IMR-90 (cell line): ENCODE measurements at regions not wholly inside any gene's neighbourhood (a gene's known extent, or its start where the extent isn't known, plus 50 kb on each side); places are given as distances from the start of the nearest gene placed in this dataset.

Experiments used
- ATAC-seq: fragments of 200-7000 bp; cut with Tn5 transposase; 2 replicates; pipeline ENCODE4 v1.9.1; 2020; ENCODE audit warnings: low read depth, mild to moderate bottlenecking, moderate library complexity
- BruUV-seq: library from RNA; stranded (reverse); fragments of 400-500 nt; replicated peaks from 2 replicates; lab custom pipeline; 2021; lab: Mats Ljungman, UMichigan
- CTCF ChIA-PET: fragments of 300-600 bp; formaldehyde crosslinking; extraction: SDS; loops from one replicate; lab custom pipeline; 2021; ENCODE audit warnings: antibody characterized with exemption; lab: Yijun Ruan, JAX
- POLR2A ChIA-PET: fragments of 300-600 bp; sonication (Branson Sonifier 250); formaldehyde crosslinking; loops from one replicate; lab custom pipeline; 2022; ENCODE audit warnings: antibody characterized with exemption; ENCODE audit not compliant: unreplicated experiment; lab: Charles Lee
- DNase-seq: peaks from one replicate; pipeline ENCODE4 v3.0.0; 2013
- H2AFZ ChIP-seq: replicated peaks from 2 replicates; pipeline ENCODE3; 2013; ENCODE audit warnings: low read length, mild to moderate bottlenecking; ENCODE audit not compliant: poor library complexity
- H2AK5ac ChIP-seq: 2 replicates; pipeline ENCODE4 v1.6.1; 2013; ENCODE audit warnings: low read depth, low read length, inconsistent platforms
- H2AK9ac ChIP-seq: replicated peaks from 2 replicates; pipeline ENCODE3; 2013; ENCODE audit warnings: mild to moderate bottlenecking, low read depth, low read length, moderate library complexity; ENCODE audit not compliant: poor library complexity
- H2BK120ac ChIP-seq: 2 replicates; pipeline ENCODE4 v1.6.1; 2013; ENCODE audit warnings: low read depth, low read length, inconsistent platforms
- H2BK15ac ChIP-seq: 3 replicates; pipeline ENCODE4 v1.6.1; 2013; ENCODE audit warnings: low read depth, low read length, inconsistent platforms
- H2BK20ac ChIP-seq: 2 replicates; pipeline ENCODE4 v1.6.1; 2013; ENCODE audit warnings: low read depth, mild to moderate bottlenecking, inconsistent platforms, low read length, moderate library complexity
- H2BK5ac ChIP-seq: 2 replicates; pipeline ENCODE4 v1.6.1; 2013; ENCODE audit warnings: mild to moderate bottlenecking, low read depth, low read length, inconsistent platforms; ENCODE audit not compliant: poor library complexity, severe bottlenecking
- H3K14ac ChIP-seq: replicated peaks from 2 replicates; pipeline ENCODE4 v1.6.1; 2013; ENCODE audit warnings: low read depth, low read length, inconsistent platforms
- H3K18ac ChIP-seq: 2 replicates; pipeline ENCODE4 v1.6.1; 2013; ENCODE audit warnings: low read depth, low read length, control low read depth
- H3K23ac ChIP-seq: 2 replicates; pipeline ENCODE4 v1.6.1; 2013; ENCODE audit warnings: low read depth, low read length, inconsistent platforms
- H3K27ac ChIP-seq: 2 replicates; pipeline ENCODE4 v1.5.1; 2013; ENCODE audit warnings: mild to moderate bottlenecking, control low read depth, low read length; ENCODE audit not compliant: insufficient read depth
- H3K27me3 ChIP-seq: 2 replicates; pipeline ENCODE4 v1.6.1; 2013; ENCODE audit warnings: low read length; ENCODE audit not compliant: control insufficient read depth, insufficient read depth
- H3K36me3 ChIP-seq: 2 replicates; pipeline ENCODE4 v1.6.1; 2013; ENCODE audit warnings: low read length, mixed read lengths; ENCODE audit not compliant: control insufficient read depth, insufficient read depth
- H3K4ac ChIP-seq: 2 replicates; pipeline ENCODE4 v1.6.1; 2013; ENCODE audit warnings: low read depth, low read length, inconsistent platforms
- H3K4me1 ChIP-seq: 2 replicates; pipeline ENCODE4 v1.6.1; 2013; ENCODE audit warnings: low read length, mixed read lengths; ENCODE audit not compliant: control insufficient read depth, insufficient read depth
- H3K4me2 ChIP-seq: 2 replicates; pipeline ENCODE4 v1.6.1; 2013; ENCODE audit warnings: low read depth, mild to moderate bottlenecking, control low read depth, low read length, moderate library complexity
- H3K4me3 ChIP-seq: 2 replicates; pipeline ENCODE4 v1.5.1; 2013; ENCODE audit warnings: low read depth, mild to moderate bottlenecking, control low read depth, low read length, moderate library complexity; ENCODE audit not compliant: insufficient read depth
- H3K56ac ChIP-seq: 2 replicates; pipeline ENCODE4 v1.6.1; 2013; ENCODE audit warnings: low read length, inconsistent platforms; ENCODE audit not compliant: insufficient read depth; ENCODE audit errors: extremely low read depth
- H3K79me1 ChIP-seq, 2 experiments: 2 replicates each; pipeline ENCODE4 v1.6.1; 2013; ENCODE audit warnings: low read length in 2 of 2, inconsistent platforms in 1 of 2, low read depth in 1 of 2
- H3K9ac ChIP-seq: 2 replicates; pipeline ENCODE4 v1.6.1; 2013; ENCODE audit warnings: low read depth, low read length, control low read depth
- H3K9me1 ChIP-seq: 2 replicates; pipeline ENCODE4 v1.6.1; 2013; ENCODE audit warnings: low read length, inconsistent platforms; ENCODE audit not compliant: insufficient read depth
- H3K9me3 ChIP-seq: 2 replicates; pipeline ENCODE4 v1.6.1; 2013; ENCODE audit warnings: low read length; ENCODE audit not compliant: control insufficient read depth, insufficient read depth
- H4K20me1 ChIP-seq: 2 replicates; pipeline ENCODE4 v1.6.1; 2013; ENCODE audit warnings: low read length, inconsistent platforms; ENCODE audit not compliant: insufficient read depth
- H4K5ac ChIP-seq: 2 replicates; pipeline ENCODE4 v1.6.1; 2013; ENCODE audit warnings: mild to moderate bottlenecking, low read depth, low read length, control low read depth
- H4K8ac ChIP-seq, 2 experiments: 2 replicates each; pipeline ENCODE4 v1.6.1; 2013; ENCODE audit warnings: low read depth in 2 of 2, low read length in 2 of 2, control low read depth in 1 of 2, inconsistent platforms in 1 of 2
- H4K91ac ChIP-seq: 2 replicates; pipeline ENCODE4 v1.6.1; 2013; ENCODE audit warnings: low read depth, low read length, inconsistent platforms; ENCODE audit not compliant: insufficient read depth
- BHLHE40 ChIP-seq: fragments of 150-350 bp; IDR thresholded peaks from 2 replicates; pipeline ENCODE4 v1.6.1; 2016; ENCODE audit warnings: mild to moderate bottlenecking, low read depth, low read length
- CHD1 ChIP-seq: IDR thresholded peaks from 2 replicates; pipeline ENCODE4 v1.6.1; 2012; ENCODE audit warnings: low read depth, low read length, improper control_type of control experiment
- FOS ChIP-seq: fragments of 150-350 bp; IDR thresholded peaks from 2 replicates; pipeline ENCODE4 v1.6.1; 2016; ENCODE audit warnings: low read depth, low read length
- MAFK ChIP-seq: IDR thresholded peaks from 2 replicates; pipeline ENCODE4 v1.6.1; 2012; ENCODE audit warnings: low read depth, low read length, improper control_type of control experiment
- MAZ ChIP-seq: IDR thresholded peaks from 2 replicates; pipeline ENCODE4 v1.6.1; 2012; ENCODE audit warnings: low read depth, mild to moderate bottlenecking, low read length, improper control_type of control experiment, moderate library complexity, borderline replicate concordance
- RAD21 ChIP-seq: IDR thresholded peaks from 2 replicates; pipeline ENCODE4 v1.6.1; 2012; ENCODE audit warnings: low read length, improper control_type of control experiment
- RFX5 ChIP-seq: IDR thresholded peaks from 2 replicates; pipeline ENCODE4 v1.8.0; 2012; ENCODE audit warnings: low read depth, mild to moderate bottlenecking, low read length, moderate library complexity
- WGBS, 2 experiments: methylation state at CpG; one replicate each; pipeline versions ENCODE4 v1.1.5 to v1.1.7; 2013; ENCODE audit warnings: missing lambda C conversion rate in 2 of 2; ENCODE audit not compliant: insufficient read length in 1 of 2; ENCODE audit errors: extremely low coverage in 2 of 2; 5-methylcytosine and 5-hydroxymethylcytosine counted together
- dilution Hi-C: fragments of 300-500 bp; cut with HindIII; formaldehyde crosslinking; loops from one replicate; pipeline ENCODE4 v1.14.3; 2018; ENCODE audit warnings: low sequenced_read_pairs; ENCODE audit not compliant: unreplicated experiment
- in situ Hi-C: fragments of 300-500 bp; cut with MboI; formaldehyde crosslinking; loops from 3 replicates; pipeline ENCODE4 v1.14.3; 2019; ENCODE audit warnings: low sequenced_read_pairs, inconsistent platforms, mixed read lengths
- intact Hi-C: fragments of 100-400 bp; cut with micrococcal nuclease; formaldehyde crosslinking; loops from 2 replicates; pipeline ENCODE4 v1.10.0; 2022
- TF ChIP-seq, protein P1 (sequence below): conservative IDR thresholded peaks from 2 replicates; pipeline ENCODE4 v1.5.1; 2012; ENCODE audit warnings: mild to moderate bottlenecking, low read depth, low read length, improper control_type of control experiment
- TF ChIP-seq, protein P2 (sequence below): fragments of 150-350 bp; IDR thresholded peaks from 2 replicates; pipeline ENCODE4 v1.6.1; 2017; ENCODE audit warnings: mild to moderate bottlenecking, antibody characterized with exemption, low read length, low read depth

DNA sequence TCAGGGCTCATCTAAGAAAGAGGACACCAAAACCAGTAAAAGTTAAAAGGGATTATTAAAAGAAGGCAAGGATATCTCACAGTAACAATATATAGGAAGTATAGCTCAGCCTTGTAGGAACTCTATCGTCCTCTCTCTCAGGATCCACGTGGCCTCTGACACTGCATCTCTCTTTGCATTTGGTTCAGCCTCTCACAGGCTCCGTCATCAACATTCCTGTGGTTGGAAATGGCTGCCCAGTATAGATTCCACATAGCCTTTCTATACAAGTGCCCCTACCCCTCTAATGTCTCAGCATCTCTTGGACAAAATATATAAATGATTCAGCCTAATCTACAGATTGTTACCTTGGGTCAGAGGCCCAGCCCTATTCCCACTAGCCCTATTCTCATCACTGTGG lies 101.3 kb upstream of the DBX1 start:
- ATAC-seq = no peak
- no peak overlapping the region for H2BK20ac ChIP-seq

More for the DNA sequence above, 101.3 kb upstream of the DBX1 start:
- no peak overlapping the region for H2BK120ac ChIP-seq
- H4K20me1 ChIP-seq = no peaks in the 10 kb centered on the region
- no peak overlapping the region for H3K18ac ChIP-seq
- no peaks in the 10 kb centered on the region for H3K4me1 ChIP-seq
- WGBS, 2 experiments = no CpG with 5 or more reads among the region's 3 CpGs
- no peaks in the 10 kb centered on the region for H3K36me3 ChIP-seq
- H2BK5ac ChIP-seq = no peak overlapping the region
- no peak overlapping the region for H3K4me2 ChIP-seq
- DNase-seq = peak; percentile 4
- no peak overlapping the region for H3K4ac ChIP-seq
- H3K56ac ChIP-seq = no peak overlapping the region
- H3K79me1 ChIP-seq = no peaks in the 10 kb centered on the region
- TF ChIP-seq RAD21 = no peak
- TF ChIP-seq, protein P1, sequence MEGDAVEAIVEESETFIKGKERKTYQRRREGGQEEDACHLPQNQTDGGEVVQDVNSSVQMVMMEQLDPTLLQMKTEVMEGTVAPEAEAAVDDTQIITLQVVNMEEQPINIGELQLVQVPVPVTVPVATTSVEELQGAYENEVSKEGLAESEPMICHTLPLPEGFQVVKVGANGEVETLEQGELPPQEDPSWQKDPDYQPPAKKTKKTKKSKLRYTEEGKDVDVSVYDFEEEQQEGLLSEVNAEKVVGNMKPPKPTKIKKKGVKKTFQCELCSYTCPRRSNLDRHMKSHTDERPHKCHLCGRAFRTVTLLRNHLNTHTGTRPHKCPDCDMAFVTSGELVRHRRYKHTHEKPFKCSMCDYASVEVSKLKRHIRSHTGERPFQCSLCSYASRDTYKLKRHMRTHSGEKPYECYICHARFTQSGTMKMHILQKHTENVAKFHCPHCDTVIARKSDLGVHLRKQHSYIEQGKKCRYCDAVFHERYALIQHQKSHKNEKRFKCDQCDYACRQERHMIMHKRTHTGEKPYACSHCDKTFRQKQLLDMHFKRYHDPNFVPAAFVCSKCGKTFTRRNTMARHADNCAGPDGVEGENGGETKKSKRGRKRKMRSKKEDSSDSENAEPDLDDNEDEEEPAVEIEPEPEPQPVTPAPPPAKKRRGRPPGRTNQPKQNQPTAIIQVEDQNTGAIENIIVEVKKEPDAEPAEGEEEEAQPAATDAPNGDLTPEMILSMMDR = no peak
- TF ChIP-seq, protein P2, sequence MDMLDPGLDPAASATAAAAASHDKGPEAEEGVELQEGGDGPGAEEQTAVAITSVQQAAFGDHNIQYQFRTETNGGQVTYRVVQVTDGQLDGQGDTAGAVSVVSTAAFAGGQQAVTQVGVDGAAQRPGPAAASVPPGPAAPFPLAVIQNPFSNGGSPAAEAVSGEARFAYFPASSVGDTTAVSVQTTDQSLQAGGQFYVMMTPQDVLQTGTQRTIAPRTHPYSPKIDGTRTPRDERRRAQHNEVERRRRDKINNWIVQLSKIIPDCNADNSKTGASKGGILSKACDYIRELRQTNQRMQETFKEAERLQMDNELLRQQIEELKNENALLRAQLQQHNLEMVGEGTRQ = no peak
- no peak for TF ChIP-seq FOS
- TF ChIP-seq MAFK = no peak
- TF ChIP-seq BHLHE40 = no peak
- no peak for TF ChIP-seq MAZ
- TF ChIP-seq CHD1 = no peak
- TF ChIP-seq RFX5 = no peak
- no peak overlapping the region for H2BK15ac ChIP-seq
- in situ Hi-C loops (no loop called here), intact Hi-C loops (no loop called here), dilution Hi-C loops (no loop called here)
- ChIA-PET CTCF (no interaction called here), POLR2A (no interaction called here)
- H3K4me3 ChIP-seq = no peak overlapping the region
- H3K14ac ChIP-seq = no peak overlapping the region
- H3K27ac ChIP-seq = no peak overlapping the region
- H4K91ac ChIP-seq = no peak overlapping the region
- no peak overlapping the region for H3K9ac ChIP-seq
- H4K8ac ChIP-seq = no peak overlapping the region
- BruUV-seq = no TSS peak
- no peaks in the 10 kb centered on the region for H3K9me1 ChIP-seq
- H2AK9ac ChIP-seq = no peak overlapping the region
- H3K27me3 ChIP-seq = peaks cover 2% of the 10 kb centered on the region; the same call in 1 of the 2 replicates
- H4K5ac ChIP-seq = no peak overlapping the region
- H3K9me3 ChIP-seq = no peaks in the 10 kb centered on the region
- no peak overlapping the region for H2AFZ ChIP-seq
- H2AK5ac ChIP-seq = no peak overlapping the region
- no peak overlapping the region for H3K23ac ChIP-seq
